GM11168 (cell line): ENCODE measurements at regions not wholly inside any gene's neighbourhood (a gene's known extent, or its start where the extent isn't known, plus 50 kb on each side); places are given as distances from the start of the nearest gene placed in this dataset.

Experiments used
- in situ Hi-C: fragments of 300-500 bp; cut with MboI; formaldehyde crosslinking; loops from one replicate; pipeline ENCODE4 v1.12.0; 2022; ENCODE audit warnings: low sequenced_read_pairs; ENCODE audit not compliant: unreplicated experiment

DNA sequence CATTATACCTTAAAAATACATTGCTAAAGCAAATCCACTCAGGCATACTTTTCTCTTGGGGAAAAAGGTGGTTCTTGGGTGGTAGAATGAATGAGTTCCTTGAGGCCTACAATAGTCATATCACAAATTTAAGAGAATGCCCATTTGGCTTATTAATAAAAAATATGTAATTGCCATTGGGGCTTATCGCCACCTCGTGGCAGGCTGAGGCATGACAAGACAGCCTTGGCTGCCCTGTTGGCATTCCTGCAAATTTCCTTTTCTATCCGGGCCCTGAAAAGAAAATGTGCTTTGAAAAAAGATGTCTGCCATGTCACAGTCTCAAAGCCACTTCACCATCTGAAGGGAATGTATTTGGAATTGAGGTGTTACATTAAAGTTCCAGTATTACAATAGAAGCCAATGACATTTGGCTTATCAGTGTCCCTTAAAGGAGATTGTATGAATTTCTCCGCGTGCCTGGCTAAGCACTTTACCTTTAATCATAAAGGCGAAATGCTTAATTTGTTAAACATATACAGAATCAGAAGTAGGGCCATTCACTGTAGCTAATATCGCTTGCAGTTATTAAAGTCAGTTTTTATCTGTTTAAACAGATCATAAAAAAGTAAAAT, 188.3 kb upstream of the ZFP64 start:
- in situ Hi-C loops, result no loop called here

DNA sequence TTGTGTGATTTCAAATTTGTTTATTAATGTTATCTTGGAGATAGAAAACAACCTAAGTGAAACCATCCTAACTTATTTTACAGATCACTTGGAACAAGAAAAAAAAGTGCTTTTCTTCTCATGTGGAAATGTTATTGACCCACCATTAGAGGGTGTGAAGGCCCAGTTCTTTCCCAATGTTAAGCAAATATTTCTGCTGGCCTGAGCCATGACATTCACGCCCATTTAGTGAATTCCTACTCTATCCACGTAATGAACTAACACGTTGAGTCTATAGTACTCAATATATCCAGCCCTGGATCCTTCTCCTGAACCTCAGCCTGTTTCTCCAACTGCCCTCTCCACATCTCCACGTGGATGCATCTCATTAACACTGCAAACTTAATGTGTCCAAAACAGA, 180.6 kb upstream of the ZFP64 start:
- in situ Hi-C loops, result no loop called here

DNA sequence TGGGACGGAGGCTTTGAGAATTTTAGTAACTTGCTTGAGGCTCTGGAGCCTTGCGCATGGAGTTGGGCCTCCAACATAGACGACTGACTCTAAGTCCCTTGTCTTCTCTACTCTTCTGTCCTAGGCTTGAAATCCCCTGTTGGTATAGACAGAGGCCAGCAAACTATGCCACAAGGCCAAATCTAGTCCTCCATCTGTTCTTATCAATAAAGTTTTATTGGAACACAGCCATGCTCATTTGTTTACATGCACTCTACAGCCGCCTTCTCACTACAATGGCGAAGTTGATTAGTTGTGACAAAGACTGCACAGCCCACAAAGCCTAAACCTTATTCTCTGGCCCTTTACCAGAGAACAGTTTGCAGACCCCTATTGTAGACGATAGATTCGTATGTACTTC, 174.1 kb upstream of the ZFP64 start:
- in situ Hi-C loops, result no loop called here

DNA sequence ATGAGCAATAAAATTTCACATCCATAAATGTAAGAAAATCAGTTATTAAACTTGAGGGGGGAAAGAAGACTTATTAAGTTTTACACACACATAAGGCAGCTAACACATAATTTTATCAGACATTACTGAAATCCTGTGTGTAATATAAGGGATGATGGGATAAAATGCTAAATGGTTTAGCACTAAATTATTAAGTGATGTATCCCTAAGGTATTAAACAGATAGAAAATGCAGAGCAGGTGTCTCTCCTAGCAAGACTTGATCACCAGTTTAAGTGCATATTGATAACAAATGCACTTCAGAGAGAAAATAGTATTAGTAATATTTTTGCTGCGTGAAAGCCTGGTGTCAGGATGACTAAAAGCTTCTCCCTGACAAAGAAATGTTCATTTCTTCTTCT, 172.8 kb upstream of the ZFP64 start:
- in situ Hi-C loops, result no loop called here

DNA sequence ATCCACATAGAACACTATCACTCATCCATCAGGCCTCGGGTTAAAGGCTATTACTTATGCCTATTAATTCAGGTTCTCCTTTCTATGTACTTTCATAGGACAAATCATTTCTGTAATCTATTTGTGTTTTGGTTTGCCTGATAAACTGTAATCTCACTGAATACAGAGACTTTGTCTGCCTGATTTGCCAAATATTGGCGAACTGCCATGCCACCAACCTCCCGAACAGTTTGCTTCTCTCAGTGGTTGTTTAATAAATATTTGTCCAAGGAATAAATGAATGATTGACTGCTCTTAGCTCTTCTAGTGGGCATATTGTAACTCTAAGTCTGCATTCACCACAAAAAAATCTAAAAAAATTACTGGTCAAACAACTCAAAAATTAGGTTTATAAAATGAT, 170.1 kb upstream of the ZFP64 start:
- in situ Hi-C loops, result no loop called here

DNA sequence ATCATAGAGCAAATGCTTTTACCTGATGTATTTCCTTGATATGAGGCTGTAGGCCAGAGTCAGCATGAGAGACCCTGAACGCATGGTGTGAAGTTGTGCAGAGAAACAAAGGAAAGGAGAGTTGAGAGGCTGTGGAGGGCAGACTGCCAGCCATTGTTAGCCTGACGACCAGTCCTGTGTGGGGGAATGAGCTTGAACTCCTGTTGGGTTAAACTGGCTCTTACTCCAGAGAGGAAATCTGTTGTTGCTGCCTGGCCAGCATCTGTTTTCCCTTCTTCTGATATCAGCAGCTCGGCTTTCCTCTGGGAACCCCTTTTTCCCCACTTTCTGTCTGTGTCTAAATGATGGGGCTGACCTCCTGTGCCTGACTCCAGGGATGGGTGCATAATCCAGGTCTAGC, 158.2 kb upstream of the ZFP64 start:
- in situ Hi-C loops, result no loop called here

DNA sequence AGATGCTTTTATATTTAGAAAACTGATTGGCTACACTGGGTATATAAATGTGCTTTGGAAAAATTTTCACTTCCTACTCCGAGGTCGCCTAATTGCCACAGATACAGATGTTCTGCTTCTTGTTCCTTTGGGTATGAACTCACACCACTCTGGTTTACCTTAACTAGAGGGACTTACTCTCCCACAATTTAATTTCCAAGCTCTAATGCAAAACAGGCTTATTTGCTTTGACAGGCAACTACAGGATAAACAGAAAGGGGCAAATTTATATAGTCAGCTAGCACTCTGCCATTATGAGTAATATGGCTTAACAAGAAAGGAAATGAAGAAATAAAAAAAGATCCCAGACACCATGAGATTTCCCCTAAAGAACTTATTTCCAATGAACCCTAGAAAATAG, 156.9 kb upstream of the ZFP64 start:
- in situ Hi-C loops, result no loop called here

DNA sequence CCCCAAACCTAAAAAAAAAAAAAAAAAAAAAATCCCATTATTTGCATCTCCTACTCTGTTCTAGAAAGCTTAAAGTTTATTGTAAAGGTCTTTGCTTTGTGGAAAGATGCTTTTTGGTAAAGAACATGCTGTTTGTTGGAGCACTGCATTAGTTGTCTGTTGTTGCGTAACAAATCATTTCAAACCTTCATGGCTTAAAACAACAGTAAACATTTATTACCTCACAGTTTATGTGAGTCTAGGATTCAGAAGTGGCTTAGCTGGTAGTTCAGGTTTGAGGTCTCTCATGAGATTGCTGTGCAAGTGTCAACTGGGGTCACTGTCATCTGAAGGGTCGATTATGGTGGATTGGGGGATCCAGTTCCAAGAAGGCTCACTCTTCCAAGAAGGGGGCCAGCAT, 155.2 kb upstream of the ZFP64 start:
- in situ Hi-C loops, result no loop called here

DNA sequence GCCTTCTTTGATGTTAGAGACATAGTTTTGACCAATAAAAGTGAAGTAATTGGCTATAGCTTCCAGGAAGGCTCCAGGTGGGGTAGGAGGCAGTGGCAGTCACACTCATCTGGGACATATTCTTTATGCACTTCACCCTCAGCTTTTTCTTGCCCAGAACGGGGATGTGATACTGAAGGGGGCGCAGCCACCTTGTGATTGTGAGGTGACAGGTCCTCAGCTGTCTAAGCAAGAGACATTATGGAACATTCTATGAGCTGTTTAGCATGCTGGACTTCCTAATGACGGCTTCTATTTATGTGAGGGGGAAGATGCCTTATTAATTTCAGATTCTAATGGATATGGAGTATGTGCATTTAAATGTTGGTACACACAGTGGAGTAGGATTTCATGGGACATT, 151.3 kb upstream of the ZFP64 start:
- in situ Hi-C loops, result no loop called here

DNA sequence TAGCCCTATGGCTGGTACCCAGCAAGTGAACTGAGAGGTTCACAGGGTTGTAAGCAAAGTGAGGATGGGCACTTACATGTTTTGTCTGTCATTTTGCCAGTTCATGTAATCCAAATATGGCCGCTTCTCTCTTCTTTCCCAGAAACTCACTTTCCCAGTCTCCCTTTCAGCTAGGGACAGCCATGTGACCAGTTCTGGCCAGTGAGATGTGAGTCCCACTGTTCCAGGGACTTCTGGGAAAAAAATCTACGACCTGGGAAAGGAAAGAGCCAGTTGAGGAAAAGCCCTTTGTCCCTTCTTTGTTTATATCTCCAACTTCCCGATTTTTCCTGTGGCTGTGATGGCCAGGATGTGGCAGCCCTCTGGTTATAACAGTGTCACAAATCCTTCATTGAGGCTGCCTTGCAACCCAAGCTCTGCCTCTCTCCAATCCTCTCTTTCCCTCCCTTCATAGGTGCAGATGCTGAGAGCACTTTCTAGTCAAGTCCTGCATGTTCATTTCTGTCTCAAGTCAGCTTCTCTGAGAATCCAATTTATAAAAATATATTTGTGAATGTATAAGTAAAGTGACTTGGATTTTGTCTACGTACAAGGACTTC, 148.6 kb upstream of the ZFP64 start:
- in situ Hi-C loops, result no loop called here

DNA sequence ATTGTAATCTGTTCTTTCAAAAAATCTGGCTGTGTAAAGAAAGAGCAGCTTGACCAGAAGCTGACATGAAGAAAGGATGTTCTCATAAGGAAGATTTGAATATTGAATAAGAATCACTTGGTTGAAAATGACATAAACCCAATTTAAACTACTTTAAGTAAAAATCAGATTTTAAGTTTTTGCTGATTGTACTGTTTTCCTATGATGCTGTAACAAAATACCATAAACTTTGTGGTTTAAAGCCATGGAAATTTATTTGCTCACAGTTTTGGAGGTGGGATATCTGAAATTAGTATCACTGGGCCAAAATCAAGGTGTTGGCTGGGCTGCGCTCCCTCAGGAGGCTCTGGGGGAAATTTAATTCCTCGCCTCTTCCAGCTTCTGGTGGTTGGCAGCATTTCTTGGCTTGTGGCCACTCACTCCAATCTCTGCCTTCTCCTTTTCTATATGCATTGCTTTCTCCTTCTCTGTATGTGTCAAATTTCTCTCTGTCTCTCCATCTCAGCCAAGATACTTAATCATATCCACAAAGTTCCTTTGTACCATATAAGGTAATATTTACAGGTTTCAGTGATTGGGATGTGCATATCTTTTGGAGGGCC, 141.2 kb upstream of the ZFP64 start:
- in situ Hi-C loops, result no loop called here

DNA sequence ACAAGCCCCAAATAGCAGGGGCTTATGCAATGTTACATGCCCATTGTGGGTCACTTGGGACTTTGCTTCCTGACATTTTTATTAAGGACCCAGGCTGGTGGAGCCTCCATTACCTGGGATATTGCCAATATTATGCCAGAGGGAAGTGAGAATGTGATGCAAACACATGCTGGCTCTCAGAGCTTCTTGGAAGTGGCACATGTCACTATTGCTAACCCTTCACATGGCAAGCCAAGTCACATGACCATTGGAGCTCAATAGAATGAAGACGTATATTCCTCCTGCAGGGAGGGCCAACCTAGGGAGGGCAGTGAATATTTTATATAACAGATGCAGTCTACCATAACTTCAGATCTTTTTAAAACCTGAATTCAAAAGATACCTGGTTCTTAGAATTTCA, 140.7 kb upstream of the ZFP64 start:
- in situ Hi-C loops, result no loop called here

DNA sequence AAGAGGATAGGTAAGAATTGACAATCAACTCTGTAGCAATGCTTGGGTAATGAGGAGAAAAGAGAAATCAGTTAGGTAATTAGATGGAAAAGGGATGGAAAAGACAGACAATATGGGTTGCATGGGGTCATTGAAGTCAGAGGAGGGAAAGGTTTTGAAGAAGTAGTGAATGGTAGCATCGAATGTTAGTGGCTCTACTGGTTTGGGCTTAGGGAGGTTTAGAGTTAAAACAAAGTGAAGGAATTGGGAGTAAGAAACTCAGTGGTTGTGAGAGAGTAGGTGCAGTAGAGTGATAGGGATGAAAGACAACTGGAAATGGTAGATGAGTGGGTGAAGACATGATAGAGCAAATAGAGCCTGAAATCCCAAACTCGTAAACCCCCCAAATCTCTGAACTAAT, 140.1 kb upstream of the ZFP64 start:
- in situ Hi-C loops, result no loop called here

DNA sequence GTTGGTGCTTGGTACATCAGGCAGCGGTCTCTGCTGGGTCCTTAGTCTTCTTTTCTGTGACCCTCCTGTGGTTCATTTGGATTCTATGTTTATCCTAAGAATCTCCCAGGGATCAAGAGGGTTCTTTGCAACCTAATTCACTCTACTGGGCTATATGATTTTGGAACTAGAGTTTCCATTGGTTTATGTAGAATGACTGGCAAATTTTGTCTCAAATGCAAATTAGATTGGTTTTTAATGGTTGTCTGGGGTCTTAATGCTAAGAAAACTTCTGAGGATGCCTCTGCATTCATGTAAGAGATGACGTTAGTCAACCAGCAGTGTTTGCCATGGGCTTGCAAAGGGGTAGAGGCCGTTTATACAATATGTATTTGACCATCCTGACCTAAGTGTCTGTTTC, 129.8 kb upstream of the ZFP64 start:
- in situ Hi-C loops, result no loop called here

DNA sequence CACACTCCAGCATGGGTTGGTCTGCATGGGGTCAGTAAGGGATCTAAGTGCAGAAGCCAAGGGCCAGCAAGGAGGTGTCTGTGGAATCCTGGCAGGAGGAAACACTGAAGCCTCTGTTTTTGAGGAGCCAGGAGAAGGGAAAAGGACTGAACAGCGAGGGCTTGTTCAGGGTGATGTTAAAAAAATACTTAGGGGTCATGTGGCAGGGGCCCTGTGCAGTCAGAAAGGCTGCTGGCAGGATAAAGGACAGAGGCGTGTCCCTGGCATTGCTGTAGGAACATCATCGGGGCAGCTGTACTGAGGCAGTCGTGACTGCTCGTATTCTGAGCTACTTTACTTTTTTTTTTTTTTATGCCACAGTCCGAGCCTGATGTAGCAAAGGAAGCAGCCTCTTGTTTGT, 127.1 kb upstream of the ZFP64 start:
- in situ Hi-C loops, result no loop called here

DNA sequence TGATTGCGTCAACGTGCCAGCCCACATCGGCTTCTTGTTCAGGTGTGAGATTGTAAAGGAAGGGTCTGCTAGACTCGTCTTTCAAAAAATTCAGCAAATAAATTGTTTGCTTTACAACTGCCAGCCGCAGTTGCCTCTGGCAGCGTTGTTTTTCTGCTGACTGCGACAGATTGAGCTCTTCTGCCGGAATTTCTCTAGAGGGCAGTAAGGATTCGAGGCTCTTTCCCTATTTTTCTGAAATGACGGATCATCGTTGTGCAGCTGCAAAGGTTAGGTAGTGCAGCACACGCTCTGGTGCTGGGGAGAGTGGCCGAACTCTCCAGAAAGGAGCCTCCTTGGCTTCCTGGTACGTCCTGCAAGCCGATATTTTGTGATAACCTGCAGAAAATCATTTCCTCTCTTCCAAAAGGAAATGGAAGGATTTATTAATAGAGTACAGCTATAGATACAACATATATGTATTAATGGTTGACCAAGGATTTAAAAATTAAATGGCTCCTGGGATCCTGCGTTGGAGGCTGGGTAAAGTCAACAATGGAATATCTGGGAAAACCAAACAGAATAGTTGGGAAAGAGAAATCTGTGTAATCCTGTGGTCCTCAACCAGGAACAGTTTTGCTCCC, 121.9 kb upstream of the ZFP64 start:
- in situ Hi-C loops, result no loop called here

DNA sequence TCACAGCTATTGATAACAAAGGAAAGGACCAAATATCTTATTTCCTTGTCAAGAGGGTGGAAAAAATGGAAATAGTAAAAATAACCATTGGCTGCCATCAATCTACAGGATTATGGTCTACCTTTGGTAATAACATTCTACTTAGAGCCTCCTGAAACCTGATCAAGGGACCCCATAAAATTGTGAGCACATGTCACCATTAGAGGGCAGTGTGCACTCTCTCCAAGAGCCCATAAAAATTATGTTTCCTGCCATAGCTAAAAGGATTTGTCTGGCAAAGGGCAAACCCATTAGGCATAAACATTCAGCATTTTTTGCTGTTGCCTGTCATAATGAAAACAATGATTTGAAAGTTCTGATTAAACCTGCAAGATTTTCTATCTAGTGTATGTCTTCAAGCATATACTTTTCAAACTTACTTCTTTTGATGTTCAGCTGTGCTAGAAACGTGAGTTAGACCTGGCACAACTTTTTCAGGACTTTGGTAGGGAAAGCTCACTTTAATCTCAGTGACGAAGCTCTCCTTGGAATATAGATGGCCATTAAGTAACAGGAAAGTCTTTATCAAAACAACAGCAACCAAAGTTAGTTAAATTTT, 120.7 kb upstream of the ZFP64 start:
- in situ Hi-C loops, result no loop called here

DNA sequence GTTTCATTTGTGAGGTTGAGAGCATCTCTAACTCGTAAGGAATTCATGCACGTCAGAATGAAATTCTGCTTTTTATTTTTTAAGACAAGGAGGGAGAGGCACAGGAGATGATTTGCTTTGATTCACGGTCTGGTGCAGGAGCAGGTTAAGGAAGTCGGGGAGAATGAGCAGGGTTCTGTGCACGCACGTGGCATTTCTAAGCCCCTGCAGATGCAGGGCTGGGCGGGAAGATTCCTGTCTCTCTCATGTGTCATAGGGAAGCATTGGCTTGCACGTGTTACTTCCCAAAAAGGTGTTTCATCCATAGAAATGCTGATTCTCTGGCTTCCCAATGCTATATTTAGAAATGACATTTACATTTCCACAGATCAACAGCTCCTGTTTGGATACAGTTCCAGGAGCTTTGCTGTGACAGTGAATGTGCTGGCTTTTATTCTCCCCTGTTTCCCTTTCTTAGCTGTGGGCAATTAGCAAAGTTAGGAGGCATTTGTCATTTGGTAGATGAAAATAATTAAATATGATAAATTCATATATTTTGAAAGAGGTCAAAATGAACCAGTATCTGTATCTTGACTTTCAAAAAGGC, 119.7 kb upstream of the ZFP64 start:
- in situ Hi-C loops, result no loop called here

DNA sequence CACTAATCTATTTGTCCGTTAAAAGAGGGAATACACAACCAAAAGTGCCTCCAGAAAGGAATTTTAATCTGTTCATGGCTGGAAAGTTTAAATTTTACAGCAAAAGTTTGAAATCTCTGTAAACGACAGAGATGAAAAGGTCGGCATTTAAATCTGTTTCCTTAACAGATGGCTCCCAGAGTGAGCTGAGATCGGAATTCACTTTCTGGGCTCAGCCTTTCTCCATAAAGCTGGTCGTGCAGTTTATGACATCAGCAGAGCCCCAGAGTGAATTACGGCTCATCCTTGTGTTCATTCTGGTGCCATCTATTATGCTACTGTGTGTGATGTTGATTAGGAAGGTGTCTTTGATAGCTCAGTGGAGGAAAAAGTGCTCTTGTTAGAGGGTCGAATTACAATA, 117.6 kb upstream of the ZFP64 start:
- in situ Hi-C loops, result no loop called here

DNA sequence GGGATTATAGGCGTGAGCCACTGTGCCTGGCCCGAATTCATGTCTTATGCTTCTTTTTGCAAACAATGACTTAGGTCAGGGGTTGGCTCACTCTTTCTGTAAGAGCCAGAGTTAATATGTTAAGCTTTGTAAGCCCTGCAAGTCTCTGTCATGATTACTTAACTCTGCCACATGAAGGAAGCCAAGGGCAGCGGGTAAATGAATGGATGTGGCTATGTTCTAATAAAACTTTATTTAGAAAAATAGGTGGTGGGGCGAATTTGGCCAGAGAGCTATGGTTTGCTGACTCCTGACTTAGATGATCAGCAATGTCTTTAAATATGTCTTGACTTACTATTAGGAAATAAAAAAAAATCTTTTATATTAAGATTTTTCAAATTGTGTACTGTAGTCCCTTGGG, 114.9 kb upstream of the ZFP64 start:
- in situ Hi-C loops, result no loop called here

DNA sequence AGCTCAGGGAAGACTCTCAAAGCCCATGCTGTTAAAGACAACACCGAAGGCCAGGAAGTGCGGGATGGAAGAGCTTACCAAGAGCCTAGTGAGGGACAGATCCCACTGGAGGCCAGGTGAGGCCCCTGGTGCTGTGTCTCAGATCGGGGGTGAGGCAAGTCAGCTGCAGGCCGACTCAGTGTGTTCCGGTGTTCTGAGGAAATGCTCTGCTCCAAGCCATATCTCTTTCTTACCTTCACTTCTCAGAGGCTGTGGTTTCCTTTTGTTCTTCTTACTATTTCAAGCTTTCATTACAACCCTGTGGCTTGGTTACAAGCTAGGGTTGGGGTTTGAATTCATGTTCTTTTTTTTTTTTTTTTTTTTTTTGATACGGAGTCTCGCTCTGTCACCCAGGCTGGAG, 114.3 kb upstream of the ZFP64 start:
- in situ Hi-C loops, result no loop called here
